GM12875 (cell line): ENCODE measurements at regions not wholly inside any gene's neighbourhood (a gene's known extent, or its start where the extent isn't known, plus 50 kb on each side); places are given as distances from the start of the nearest gene placed in this dataset.

ENCODE experiments used
- H3K4me3 ChIP-seq: one replicate; pipeline ENCODE4 v1.5.1; 2011; ENCODE audit warnings: low read depth, low read length, control low read depth
- TF ChIP-seq, protein P1 (sequence below): IDR thresholded peaks from 2 replicates; pipeline ENCODE4 v1.5.1; 2011; ENCODE audit warnings: low read depth, mild to moderate bottlenecking, control low read depth, inconsistent platforms, low read length, moderate library complexity, borderline replicate concordance; ENCODE audit not compliant: insufficient read depth

- TF ChIP-seq, protein P1, sequence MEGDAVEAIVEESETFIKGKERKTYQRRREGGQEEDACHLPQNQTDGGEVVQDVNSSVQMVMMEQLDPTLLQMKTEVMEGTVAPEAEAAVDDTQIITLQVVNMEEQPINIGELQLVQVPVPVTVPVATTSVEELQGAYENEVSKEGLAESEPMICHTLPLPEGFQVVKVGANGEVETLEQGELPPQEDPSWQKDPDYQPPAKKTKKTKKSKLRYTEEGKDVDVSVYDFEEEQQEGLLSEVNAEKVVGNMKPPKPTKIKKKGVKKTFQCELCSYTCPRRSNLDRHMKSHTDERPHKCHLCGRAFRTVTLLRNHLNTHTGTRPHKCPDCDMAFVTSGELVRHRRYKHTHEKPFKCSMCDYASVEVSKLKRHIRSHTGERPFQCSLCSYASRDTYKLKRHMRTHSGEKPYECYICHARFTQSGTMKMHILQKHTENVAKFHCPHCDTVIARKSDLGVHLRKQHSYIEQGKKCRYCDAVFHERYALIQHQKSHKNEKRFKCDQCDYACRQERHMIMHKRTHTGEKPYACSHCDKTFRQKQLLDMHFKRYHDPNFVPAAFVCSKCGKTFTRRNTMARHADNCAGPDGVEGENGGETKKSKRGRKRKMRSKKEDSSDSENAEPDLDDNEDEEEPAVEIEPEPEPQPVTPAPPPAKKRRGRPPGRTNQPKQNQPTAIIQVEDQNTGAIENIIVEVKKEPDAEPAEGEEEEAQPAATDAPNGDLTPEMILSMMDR, result no peak
These were observed 107.4 kb upstream of the NAMPT start for GRCh38 chr7:106392144-106392543.

GRCh38 chr7:106386958-106387357 lies 102.2 kb upstream of the NAMPT start:
- TF ChIP-seq, protein P1, result no peak
- H3K4me3 ChIP-seq, result no peak overlapping the region

More at GRCh38 chr7:106392144-106392543, 107.4 kb upstream of the NAMPT start:
- no peak overlapping the region for H3K4me3 ChIP-seq

DNA sequence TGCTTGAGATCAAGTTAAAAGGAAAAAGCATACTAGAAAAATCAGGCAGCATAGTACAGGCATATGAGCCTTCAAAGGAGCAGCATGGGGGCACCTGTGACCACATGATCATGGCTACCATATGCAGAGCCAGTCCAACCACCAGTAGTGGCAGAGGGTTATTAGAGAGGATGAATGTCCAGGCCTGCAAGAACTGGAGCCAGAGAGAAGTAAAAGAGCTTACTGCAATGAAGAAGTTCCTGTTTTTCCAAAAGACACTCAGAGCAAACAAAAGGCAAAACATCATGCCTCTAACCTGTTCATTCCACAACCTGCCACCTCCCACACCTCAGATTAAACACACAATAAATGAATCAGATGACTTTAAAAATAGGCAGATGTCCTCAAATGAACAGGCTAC lies 99.6 kb upstream of the NAMPT start:
- no peak overlapping the region for H3K4me3 ChIP-seq
- TF ChIP-seq, protein P1, result no peak

DNA sequence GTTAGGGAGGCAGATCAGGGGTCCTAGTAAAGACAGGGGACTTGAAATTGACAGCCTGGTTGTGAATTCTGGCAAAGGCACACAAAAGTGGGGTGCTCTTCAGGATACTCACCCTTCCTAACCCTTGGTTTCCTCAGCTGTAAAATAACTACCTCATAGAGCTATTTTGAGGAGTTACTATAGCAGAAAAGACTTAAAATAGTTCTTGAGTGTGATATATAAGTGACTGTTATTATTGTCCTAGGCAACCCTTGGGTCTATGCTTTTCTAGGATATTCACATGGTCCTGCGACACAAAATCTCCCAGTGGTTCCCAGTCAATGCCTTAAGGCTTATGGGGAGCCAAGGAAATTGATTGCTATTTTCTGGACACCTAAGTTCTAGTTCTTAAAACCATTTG lies 98.1 kb upstream of the NAMPT start:
- TF ChIP-seq, protein P1, result no peak
- H3K4me3 ChIP-seq, result no peak overlapping the region

GRCh38 chr7:106382129-106382528 lies 97.3 kb upstream of the NAMPT start:
- TF ChIP-seq, protein P1, result no peak
- H3K4me3 ChIP-seq, result no peak overlapping the region

DNA sequence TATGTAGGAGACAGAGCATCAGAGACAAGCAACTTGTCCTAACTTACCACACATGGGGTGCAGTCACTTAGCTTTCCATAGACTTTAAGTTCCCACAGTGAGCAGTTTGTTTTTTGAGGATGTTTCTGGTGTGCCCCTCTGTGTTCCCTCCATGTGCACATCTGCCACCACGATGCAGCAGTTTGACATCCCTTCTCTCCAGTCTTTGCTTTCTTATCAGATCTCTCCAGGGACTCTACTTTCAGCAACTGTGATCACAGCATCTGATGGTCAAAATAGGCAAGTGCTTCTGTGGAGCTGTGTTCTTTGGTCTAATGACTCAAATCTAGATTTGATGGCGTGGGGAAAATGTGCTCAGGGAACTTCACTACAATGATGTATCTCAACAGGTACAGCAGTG lies 96.5 kb upstream of the NAMPT start:
- TF ChIP-seq, protein P1, result no peak
- H3K4me3 ChIP-seq, result no peak overlapping the region

DNA sequence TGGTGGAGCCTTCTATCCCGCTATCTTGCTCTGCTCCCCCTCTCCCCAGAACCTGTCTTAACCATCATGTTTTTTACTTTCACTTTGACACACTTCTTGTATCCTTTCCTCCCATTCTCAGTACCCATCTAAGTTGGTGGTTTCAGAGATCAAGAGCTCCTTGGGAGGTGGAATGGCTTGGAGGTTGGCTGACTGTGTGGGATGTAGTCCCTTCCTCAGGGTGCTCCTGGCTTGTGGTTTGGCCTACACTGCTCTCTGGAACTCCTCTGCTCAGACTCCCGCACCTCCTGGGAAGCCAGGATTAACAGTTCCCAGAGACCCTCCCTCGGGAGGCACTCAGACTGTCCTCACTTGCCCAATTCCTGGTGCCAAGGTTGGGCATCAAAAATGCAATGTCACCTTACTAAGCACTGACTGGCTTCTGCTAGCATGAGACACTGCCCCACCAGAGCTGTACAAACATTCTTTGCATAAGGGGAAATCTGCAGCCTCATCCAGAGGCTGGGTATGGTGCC lies 93.1 kb upstream of the NAMPT start:
- no peak overlapping the region for H3K4me3 ChIP-seq
- TF ChIP-seq, protein P1, result no peak
